ENCODE measurements at regions not wholly inside any gene's neighbourhood (a gene's known extent, or its start where the extent isn't known, plus 50 kb on each side); places are given as distances from the start of the nearest gene placed in this dataset.

DNA sequence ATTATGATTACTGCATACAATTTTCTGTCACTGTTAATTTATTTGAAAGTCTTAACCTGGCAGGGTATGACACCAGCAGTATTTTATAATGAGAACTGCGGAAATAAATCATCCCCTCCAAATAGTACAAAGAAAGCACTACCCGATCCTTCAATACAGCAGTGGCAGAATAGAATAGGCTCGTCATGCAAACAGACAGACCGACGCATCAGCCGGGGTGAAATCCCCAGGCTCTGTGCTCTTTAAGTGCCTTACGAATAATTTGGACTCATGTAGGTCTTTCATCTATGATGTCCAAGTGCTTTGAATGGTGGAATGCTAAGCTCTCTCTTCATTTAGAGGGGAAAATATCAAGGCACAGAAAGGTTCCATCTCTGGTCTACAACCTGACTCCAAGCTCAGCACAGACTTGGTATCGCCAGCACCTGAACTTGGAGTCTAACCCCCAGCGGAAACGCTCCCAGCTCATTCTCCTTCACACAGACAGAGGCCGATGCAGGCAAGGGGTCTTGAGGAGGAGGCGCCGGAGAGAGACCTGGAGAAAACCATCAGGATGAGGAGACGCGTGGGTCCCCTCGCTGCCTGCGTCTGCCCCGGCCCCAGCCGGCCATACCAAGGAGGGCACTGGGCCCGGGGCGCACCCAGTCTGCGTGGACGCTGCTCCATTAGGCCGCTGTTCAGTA is 568.1 kb upstream of the MKI67 start:
- no peak for DNase-seq

DNA sequence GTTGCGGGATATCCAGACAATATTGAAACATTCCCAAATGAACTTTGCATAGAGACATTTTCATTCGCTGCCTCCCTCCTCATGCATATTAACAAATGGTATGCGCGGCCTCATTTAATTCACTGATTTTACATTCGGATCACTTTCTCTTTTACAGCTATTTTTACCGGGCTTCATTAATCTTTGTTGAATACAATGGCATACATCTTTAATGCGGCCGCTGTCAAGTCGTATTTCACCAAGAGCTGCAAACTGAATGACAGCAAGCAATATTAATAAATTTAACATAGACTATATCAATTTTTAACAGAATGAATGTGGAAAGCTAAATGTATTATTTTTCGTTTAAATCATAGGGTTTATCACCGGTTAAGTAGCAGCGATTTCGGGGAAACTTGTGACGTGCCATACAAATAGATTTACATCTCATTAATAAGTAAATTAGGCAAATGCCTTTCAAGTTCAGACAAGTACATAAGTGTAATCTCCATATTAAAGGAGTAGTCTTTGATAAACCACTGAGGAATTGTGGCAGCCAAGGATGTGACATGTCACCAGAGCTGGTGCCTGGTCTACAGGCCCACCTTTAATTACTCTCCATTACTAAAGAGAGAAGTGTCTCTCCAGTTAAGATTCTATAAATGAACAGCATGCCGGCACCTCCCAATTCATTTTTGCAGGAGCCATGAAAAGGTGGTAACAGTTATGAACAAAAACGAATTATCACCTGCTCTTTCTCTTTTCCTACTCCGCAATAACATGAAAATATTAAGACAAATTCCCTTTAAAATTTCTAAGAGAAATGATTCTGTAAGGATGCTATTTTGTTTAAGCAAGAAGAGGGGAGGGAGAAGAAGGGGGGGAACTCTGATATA is 568.9 kb upstream of the MKI67 start:
- DNase-seq: no peak

DNA sequence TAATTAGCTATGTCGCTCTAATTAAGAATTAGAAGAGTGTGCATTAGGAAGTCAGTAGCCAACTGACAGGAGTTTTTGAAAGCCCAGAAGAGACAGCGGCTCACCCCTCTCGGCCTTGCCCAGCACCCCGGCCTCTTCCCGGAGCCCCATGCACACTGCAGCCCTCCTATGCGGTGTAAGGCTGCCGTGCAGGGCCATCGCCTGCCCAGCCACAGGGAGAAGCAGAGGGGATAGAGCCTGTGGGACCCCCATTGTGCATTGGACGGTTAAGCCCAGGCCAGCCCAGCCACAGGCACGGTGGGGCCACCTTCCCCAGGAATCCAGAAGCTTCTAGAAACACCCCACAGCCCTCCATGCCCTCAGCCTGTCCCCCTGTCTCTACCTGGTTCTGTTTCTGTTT is 569.7 kb upstream of the MKI67 start:
- DNase-seq: no peak

DNA sequence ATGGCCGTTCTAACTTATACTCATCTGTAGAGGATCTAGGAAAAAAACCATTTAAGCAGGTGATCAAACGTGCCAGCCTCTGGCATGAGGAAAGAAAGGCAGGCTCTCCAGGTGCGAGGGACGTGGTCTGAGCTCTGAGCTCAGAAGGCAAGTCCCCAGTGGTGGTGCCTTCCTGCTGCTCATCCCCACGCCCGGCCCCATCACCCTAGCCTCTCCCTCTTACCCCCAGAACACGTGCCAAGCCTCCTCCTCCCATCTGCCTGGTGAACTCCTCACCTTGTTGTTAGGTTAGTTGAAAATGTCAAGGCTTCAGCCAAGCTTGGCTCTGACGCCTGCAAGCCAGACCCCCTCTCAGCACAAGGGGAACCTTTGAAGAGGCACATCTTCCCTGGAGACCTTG is 571.2 kb upstream of the MKI67 start:
- DNase-seq: no peak

DNA sequence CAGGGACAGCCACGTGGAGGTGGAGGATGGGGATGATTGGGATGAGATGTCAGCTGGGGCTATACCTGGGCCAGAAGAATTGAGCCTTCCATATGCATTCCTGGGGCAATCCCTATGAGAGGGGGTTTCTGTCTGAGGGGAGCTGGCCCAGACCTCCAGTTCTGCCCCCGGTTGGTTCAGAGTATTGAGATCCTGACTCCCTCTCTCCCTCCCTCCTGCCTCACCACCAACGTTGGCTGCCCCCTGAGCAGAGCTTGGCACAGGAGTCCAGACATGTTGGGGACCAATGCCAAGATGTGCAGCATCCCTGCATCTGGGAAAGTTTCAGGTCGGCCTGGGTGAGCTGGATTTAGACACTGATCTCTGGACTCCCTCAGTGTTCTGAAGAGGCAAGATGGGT is 575.2 kb upstream of the MKI67 start:
- no peak for DNase-seq

DNA sequence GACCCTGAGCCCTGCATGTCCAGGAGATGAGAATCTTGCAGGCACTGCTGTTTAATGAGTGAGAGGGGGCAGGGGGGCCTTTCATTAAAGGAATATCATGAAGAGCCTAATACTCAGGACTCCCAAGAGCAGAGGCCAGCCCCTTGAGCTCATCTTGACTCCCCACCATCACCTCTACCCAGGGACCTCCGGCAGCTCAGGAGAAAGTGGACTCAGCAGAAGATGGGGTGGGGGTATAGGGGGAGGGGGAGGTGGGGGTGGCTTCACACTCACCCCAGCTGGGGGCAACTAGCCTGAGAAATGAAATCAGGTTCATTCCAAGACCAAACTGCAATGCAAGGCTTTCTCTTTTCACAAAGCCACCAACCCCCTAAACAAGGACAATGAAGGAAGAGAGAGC is 575.6 kb upstream of the MKI67 start:
- DNase-seq: no peak

DNA sequence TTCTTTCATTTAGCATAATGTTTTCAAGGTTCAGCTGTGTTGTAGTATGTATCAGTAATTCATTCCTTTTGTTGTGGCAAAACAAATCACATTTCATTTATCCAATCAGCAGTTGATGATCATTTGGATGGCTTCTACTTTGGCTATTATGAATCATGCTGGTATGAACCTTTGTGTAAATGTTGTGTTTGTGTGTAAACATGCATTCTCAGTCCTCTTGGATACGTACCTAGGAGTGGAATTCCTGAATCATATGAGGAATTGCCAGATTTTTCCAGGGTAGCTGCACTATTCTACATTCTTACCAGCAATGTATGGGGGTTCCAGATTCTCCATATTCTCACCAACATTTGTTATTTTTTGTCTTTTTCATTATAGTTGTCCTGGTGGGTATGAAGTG is 578.5 kb upstream of the MKI67 start:
- DNase-seq: no peak

DNA sequence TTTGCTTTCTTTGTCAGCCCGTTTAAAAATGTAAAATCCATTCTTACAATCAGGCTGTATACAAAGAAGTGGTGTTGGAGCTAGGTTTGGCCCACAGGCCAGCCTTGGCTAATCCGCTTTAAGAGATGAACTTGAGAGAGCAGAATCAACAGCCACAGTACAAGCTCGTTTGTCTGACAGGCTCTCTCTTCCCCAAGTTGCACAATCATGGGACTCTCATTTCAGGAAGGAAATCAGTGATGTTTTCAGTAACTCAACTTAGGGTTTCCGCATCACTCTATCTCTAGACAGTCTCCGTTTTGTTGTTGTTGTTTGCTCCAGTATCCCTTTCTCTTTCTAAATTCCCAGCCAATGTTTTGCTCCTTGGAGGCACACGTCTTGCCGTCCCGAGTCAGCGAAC is 582.0 kb upstream of the MKI67 start:
- no peak for DNase-seq

DNA sequence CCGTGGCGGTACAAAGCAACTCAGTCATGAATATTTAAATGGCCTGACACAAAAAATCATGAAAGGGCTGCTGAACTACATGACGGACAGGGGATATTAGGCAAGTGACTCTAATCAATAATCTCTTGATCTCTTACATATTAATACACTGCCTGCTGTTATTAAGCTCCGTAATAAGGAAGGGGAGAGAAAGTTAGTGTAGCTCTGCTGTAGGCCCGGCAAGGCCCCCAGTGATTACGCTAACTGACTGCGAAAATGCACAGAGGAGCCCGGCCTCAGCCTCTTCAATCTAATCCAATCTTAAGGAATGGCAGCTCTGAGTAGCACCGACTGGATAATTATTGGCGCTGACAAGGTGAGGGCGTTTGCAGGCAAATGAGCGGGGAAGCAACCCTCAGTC is 583.5 kb upstream of the MKI67 start:
- no peak for DNase-seq

DNA sequence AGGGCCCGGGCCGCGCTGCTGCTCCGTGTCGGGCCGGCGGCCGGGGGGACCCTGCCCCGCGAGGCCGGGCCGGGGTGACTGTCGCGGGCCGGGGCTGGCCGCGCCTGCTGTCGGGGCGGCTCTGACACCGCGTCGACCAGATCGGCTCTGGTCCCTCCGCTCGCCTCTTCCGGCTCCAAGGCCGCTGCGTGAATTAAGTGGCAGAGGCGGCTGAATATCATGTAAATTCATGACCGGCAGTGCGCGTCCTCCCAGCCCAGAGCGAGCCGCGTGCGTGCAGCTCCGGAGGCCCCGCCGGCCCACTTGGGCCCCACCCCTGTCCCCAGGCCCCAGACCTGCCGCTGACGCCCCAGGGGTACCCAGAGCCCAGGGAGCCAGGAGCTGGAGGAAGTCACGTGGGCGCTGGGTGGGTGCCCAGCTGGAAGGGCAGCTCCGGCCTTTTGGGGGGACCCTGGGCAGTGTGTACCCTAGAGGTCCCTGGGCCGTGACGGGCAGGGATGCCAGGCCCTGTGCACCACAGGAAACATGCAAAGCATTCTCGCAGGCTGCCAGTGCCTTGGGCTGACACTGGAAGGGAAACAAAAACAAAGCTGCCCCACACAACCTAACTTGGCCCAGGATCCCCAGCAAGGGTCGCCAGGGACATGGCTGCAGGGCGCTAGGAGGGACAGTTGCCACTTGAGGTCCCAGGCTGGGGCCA is 584.0 kb upstream of the MKI67 start:
- no peak for DNase-seq

DNA sequence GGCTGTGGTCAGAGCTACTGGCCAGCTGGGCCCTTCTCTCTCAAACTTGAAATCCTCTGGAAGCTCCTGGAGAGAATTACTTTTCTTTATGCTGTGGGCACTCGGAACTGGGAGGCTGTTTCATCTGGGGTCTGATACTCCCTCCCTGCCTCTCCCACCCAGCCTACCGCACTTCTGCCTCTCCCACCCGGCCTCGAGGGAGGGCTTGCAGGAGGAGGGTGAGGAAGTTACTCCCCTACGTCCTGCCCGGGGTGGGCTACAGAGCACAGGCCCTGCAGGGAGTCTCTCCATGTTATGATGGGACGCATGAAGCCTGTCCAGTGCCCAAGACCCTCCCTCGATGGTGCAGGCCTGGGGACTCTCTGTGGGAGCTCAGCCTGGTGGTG is 584.6 kb upstream of the MKI67 start:
- no peak for DNase-seq

DNA sequence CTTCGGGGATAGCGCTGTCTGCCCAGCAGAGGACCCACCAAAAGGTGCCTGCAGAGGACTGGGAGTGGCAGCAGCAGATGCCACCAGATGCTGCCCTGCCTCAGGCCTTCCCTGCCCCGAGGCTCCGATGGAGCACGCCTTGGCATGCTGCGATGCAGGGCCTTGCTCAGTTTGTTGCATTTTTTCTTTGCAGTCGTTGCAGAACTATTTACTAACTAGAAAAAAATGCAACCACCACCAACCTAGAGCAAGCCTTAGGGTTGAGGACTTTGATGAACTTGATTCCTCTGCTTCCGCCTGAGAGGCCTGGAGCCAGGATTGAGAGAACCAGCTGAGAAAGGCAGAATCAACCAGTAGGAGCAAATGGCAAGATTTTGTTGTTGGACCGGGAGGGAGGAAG is 585.6 kb upstream of the MKI67 start:
- DNase-seq: no peak

DNA sequence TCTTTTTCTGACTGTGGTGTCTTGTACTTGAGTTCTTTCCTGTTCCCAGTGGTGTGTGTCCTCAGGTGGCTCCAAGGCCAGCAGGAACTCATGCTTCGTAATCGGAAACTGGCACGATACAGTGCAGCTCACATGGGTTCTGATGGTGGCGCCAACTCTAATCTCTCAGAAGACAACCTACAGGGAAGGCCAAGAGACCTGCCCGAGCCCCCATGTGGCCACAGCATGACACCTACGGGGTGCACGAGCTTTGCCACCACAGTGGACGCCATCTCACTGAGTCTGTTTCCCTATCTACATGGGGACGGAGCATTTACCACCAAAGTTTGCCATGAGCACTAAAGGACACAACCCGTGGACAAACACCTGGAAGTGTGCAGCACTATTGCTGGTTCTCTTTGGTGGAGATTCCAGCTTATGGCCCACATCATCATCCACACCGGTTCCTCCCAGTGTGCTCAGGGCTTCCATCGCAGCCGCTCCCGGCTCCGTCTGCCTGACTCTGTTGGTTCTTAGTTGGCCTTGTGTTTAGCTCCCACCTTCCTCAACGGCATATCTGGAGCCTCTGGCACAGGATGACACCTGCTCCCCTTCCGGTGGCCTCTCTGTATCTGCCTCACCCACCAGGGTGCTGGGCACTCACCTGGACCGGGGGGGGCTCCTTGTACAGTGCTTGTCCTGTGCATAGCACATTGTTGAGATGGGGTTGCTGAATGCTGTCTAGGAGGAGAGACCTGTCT is 586.6 kb upstream of the MKI67 start:
- no peak for DNase-seq

DNA sequence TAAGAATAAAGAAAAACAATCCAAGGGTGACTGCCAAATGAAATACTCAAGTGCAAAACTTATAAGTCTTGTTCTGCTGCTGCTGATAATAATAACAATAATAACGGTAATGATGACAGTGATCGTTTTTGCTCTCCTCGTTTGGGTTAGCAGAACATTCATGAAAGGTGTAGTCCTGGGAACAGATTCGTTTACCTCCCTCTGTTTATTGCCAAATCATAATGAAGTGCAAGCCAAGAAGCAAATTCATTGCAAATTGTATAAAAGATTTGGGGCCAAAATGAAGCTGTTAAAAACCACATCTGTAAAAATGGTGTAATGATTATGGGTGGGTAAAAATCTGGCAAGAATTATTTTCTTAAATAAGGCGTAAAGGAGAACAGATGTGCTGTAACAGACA is 587.2 kb upstream of the MKI67 start:
- no peak for DNase-seq

DNA sequence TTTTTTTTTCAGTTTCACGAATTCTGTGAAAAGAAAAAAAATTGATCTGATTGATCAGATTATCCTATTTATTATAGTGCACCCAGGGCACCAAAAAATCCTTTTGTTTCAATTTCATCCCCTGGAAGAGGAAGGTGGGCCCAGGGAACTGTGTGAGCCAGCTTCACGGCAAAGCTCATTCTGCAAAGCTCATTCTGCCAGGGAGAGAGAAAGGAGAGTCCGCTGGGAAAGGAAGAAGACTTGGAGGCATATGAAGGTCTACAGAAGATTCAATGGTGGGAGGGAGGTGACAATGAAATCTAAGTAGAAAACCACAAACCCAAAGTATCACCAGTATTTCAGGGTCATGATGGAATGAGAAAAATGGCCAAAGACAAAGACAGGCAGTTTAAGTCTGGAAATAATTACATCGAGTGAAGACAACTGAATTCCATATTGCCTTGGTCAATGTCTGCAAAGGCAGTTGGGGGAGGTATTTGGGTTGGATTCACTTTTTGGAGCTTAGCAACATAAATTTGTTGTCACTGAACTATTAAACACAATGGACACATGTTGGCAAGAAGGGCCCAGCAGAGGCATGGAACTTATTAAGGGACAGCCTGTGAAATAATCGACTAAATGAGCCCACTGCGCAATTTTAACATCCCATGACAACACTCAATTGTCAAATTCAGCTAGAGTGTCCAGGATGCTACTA is 587.8 kb upstream of the MKI67 start:
- no peak for DNase-seq

DNA sequence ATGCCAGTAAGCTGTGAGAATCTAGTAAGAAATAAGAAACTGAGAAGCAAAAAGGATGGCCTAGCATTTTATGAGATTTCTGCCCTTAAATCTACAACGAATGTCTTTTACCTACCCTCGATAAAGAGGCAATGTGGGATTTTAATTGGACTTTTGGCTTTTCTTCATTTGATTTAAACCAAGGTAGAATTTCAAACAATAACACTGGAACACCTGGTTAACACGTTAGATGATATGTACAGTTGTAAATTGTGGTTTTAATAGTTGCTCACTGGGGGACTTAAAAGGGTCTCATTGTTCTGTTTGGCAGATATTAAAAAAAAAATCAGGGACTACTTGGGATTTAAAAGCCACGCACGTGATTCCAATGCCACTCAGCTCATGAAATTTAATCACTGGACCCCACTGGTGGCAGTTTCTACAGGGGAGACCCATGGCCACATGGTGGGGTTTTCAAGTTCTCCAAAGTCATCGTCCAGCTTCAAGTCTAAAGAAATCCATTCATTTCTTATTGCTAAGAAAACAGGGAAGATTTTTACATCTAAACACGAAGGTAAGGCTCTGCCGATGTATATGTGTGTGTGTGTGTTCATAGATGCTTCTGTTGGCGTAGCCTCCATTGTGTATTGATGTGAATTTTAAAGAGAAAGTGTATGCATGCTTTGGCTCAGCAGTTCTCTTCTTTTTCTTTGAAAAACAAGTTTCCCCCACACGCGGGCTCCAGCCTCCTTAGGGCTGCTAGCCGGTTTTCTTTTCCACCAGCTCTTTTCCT is 588.6 kb upstream of the MKI67 start:
- no peak for DNase-seq

DNA sequence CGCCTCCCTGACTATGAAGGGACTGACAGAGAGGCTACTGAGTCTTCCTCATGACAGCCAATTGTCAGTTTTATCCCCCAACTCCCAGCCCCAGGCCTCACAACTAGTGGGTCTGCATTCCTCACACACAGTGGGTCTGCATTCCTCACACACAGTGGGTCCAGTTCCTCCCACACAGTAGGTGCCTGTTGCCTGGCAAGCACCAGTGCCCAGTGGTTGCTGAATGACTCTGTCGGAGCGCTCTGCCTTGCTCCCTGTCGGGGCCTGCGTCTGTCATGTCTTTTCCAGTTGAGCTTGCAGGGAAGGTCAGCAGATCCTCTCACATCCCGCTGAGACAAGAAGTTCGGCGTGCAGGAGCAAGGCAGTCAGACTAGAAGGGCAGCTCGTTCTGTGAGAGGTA is 590.0 kb upstream of the MKI67 start:
- DNase-seq: no peak

DNA sequence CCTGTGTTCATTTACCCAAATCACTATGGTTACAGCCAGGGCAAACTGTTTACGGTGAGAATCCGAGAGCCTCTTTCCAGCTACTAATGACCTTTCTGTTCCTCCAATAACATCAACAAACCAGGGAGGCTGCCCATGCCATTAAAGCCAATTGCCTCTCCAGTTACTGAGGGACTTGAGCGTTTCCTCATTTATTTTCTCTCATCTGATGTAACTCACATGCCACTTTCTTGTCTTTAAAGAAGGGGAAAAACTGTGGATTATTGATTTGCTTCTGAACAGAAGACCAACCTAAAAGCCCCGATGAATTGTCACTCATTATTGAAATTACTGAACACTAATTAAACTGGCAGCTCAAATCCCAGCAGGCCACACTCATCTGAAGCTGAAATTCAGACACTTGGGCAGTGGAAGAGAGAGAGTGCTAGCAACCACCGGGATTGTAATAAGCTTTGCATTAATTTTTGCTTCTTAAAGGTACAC is 595.8 kb upstream of the MKI67 start:
- no peak for DNase-seq

DNA sequence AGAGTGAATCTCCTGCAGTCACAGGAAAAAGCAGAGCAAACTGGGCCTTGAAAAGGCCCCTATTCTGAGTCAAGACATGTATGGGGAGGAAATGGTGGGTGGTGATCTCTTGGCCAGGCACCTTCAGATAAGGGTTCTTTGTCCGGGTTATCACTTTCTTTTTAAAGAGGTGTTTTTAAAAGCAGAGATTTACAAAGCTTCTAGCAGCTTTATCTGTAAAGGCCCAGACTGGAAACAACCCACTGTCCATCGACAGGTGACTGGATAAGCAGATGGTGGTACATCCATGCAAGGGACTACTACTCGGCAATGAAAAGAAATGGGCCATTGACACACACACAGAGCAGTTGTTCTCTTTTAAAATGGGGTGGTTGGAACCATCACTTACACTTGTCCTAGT is 596.7 kb upstream of the MKI67 start:
- no peak for DNase-seq

DNA sequence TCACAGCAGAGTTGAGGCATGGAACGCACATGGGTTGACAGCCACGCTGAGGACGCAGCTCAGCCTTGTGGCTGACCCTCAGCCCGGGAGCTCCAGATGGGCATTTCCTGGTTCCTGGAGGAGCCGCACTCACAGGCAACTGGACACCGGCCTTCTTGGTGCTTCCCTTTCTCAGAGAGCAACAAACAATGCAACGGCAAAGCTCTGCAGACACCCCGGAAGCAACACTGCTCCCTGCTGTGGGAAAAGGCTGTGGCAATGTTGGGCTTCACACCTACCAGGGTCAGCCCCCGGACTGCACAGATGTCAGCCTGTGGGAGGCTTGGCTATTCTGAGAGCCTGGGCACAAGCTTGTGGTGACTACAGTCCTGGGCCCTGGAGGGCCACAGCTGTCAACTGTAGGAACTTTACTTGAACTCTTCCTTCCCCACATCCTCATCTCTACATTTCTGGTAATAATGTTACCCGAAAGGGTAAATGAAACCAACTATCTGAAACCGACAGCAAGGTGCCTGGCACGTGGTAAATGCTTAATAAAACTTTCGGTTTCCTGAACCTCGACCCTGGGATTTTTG is 597.5 kb upstream of the MKI67 start:
- DNase-seq: no peak

DNA sequence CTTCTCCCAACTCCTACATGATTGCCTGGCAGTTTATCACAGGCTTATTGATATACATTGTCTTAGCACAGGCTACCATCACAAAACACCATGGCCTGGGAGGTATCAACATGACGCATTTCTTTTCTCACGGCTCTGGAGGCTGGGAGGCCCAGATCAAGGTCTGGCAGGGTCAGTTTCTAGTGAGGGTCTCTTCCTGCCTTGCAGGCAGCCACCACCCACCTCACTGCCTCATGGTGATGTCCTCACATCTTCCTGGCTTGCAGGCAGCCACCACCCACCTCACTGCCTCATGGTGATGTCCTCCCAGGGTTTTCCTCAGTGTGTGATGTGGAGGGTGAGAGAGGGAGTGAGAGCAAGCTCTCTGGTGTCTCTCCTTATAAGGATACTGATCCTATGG is 599.3 kb upstream of the MKI67 start:
- no peak for DNase-seq
